Suprapubic skin (tissue), 3 donors: ENCODE measurements at regions not wholly inside any gene's neighbourhood (a gene's known extent, or its start where the extent isn't known, plus 50 kb on each side); places are given as distances from the start of the nearest gene placed in this dataset.

ENCODE experiments used
- CTCF ChIP-seq, 2 donors: fragments of 200-600 bp in 1 of 2; fragments of 450-650 bp in 1 of 2; sonication (generic) in 1 of 2; IDR thresholded peaks; one replicate each; pipeline ENCODE4 v1.5.1; 2016 to 2019; ENCODE audit warnings: antibody characterized with exemption in 2 of 2, mild to moderate bottlenecking in 1 of 2, moderate library complexity in 1 of 2
- POLR2A ChIP-seq, 2 donors: fragments of 450-650 bp; IDR thresholded peaks; one replicate each; pipeline ENCODE4 v1.6.1; 2017; ENCODE audit warnings: antibody characterized with exemption in 2 of 2, mild to moderate bottlenecking in 2 of 2, moderate library complexity in 2 of 2

GRCh38 chr15:60217161-60217560, 180.6 kb downstream of the ANXA2 start:
- no peak for TF ChIP-seq POLR2A (IDR thresholded peaks at IDR 0.05)
- no peak for TF ChIP-seq CTCF (IDR thresholded peaks at IDR 0.05)
